ENCODE measurements at regions not wholly inside any gene's neighbourhood (a gene's known extent, or its start where the extent isn't known, plus 50 kb on each side); places are given as distances from the start of the nearest gene placed in this dataset.

GRCh38 chr5:36521219-36521618 is 85.2 kb upstream of the SLC1A3 start:
- Histone ChIP-seq H3K4me3 (ENCODE audit: low read length) (no peak overlapping the region), H3K9me3 (replicated peaks; ENCODE audit: low read length) (no peaks in the 10 kb centered on the region), H3K27me3 (ENCODE audit: control insufficient read depth, insufficient read depth, low read length) (no peaks in the 10 kb centered on the region), H3K9ac (ENCODE audit: low read depth, low read length) (no peak overlapping the region), H3K4me2 (ENCODE audit: low read length) (no peak overlapping the region), H3K4me1 (ENCODE audit: control insufficient read depth, insufficient read depth, low read length) (no peaks in the 10 kb centered on the region), H3K36me3 (ENCODE audit: insufficient read depth, low read length) (no peaks in the 10 kb centered on the region)

GRCh38 chr5:36521838-36522745 is 84.3 kb upstream of the SLC1A3 start:
- H3K9ac ChIP-seq (ENCODE audit: low read depth, low read length): no peak overlapping the region
- H3K4me2 ChIP-seq (ENCODE audit: low read length): no peak overlapping the region
- no peaks in the 10 kb centered on the region for H3K4me1 ChIP-seq (ENCODE audit: control insufficient read depth, insufficient read depth, low read length)
- no peaks in the 10 kb centered on the region for H3K36me3 ChIP-seq (ENCODE audit: insufficient read depth, low read length)
- no peaks in the 10 kb centered on the region for H3K9me3 ChIP-seq (replicated peaks; ENCODE audit: low read length)
- H3K27me3 ChIP-seq (ENCODE audit: control insufficient read depth, insufficient read depth, low read length): no peaks in the 10 kb centered on the region
- H3K4me3 ChIP-seq (ENCODE audit: low read length): no peak overlapping the region

DNA sequence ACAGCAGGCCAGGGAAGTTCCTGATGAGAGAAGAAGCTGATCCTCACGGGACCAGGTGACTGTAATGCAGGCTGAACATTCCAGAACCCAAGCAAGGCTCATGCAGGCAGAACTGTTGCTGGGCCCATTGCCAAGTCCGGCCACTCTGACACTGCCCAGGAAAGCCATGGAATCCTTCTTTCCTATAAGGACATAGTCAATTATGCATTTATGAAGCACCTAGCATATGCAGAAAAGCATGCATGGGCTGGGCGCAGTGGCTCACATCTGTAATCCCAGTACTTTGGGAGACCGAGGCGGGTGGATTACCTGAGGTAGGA is 83.7 kb upstream of the SLC1A3 start:
- Histone ChIP-seq H3K4me3 (ENCODE audit: low read length) (no peak overlapping the region), H3K9ac (ENCODE audit: low read depth, low read length) (no peak overlapping the region), H3K9me3 (replicated peaks; ENCODE audit: low read length) (no peaks in the 10 kb centered on the region), H3K4me1 (ENCODE audit: control insufficient read depth, insufficient read depth, low read length) (no peaks in the 10 kb centered on the region), H3K36me3 (ENCODE audit: insufficient read depth, low read length) (no peaks in the 10 kb centered on the region), H3K4me2 (ENCODE audit: low read length) (no peak overlapping the region), H3K27me3 (ENCODE audit: control insufficient read depth, insufficient read depth, low read length) (no peaks in the 10 kb centered on the region)

DNA sequence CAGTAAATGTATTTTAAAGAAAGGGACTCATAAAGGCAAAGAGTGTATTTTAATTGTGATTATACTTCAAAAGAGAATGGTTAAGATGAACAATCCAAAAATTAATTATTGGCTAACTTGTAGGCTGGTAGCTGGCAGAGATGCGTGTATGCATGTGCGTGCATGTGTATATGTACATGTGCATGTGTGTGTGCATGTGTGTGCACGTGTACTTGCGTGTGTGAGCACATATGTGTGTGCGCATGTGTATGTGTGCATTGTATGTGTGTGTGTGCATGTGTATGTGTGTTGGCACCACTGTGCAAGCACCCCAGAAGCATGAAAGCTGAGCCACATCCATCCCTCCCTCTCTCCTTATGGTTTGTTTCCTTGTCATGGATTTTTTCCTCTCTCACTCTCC is 83.0 kb upstream of the SLC1A3 start:
- Histone ChIP-seq H3K4me1 (ENCODE audit: control insufficient read depth, insufficient read depth, low read length) (no peaks in the 10 kb centered on the region), H3K4me2 (ENCODE audit: low read length) (no peak overlapping the region), H3K9ac (ENCODE audit: low read depth, low read length) (no peak overlapping the region), H3K36me3 (ENCODE audit: insufficient read depth, low read length) (no peaks in the 10 kb centered on the region), H3K27me3 (ENCODE audit: control insufficient read depth, insufficient read depth, low read length) (no peaks in the 10 kb centered on the region), H3K9me3 (replicated peaks; ENCODE audit: low read length) (no peaks in the 10 kb centered on the region), H3K4me3 (ENCODE audit: low read length) (no peak overlapping the region)

GRCh38 chr5:36523926-36524325 is 82.5 kb upstream of the SLC1A3 start:
- H3K9me3 ChIP-seq (replicated peaks; ENCODE audit: low read length): no peaks in the 10 kb centered on the region
- no peak overlapping the region for H3K4me2 ChIP-seq (ENCODE audit: low read length)
- no peak overlapping the region for H3K4me3 ChIP-seq (ENCODE audit: low read length)
- no peaks in the 10 kb centered on the region for H3K27me3 ChIP-seq (ENCODE audit: control insufficient read depth, insufficient read depth, low read length)
- no peaks in the 10 kb centered on the region for H3K36me3 ChIP-seq (ENCODE audit: insufficient read depth, low read length)
- H3K4me1 ChIP-seq (ENCODE audit: control insufficient read depth, insufficient read depth, low read length): no peaks in the 10 kb centered on the region
- no peak overlapping the region for H3K9ac ChIP-seq (ENCODE audit: low read depth, low read length)

DNA sequence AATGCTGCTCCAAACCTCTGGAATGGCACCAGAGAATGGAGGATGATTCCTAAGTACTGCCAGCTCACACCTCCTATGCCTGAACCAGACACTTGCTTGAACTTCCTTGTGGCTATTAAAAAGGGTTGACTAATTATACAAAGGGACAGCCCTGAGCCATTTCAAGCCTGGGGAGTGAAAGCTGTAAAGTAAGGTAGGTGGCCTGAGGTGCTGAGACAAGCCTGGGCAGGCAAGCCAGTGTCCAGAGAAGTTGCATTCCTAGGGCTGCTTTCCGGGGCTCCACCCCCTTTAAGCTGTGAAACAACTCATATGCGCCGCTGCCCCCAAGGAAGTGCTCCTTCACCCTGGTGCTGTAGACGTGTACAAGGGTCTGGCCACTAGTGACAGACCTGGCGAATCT is 79.9 kb upstream of the SLC1A3 start:
- Histone ChIP-seq H3K9ac (ENCODE audit: low read depth, low read length) (no peak overlapping the region), H3K9me3 (replicated peaks; ENCODE audit: low read length) (no peaks in the 10 kb centered on the region), H3K4me1 (ENCODE audit: control insufficient read depth, insufficient read depth, low read length) (no peaks in the 10 kb centered on the region), H3K36me3 (ENCODE audit: insufficient read depth, low read length) (no peaks in the 10 kb centered on the region), H3K27me3 (ENCODE audit: control insufficient read depth, insufficient read depth, low read length) (peaks cover 8% of the 10 kb centered on the region), H3K4me3 (ENCODE audit: low read length) (no peak overlapping the region), H3K4me2 (ENCODE audit: low read length) (no peak overlapping the region)

GRCh38 chr5:36528588-36528987 is 77.8 kb upstream of the SLC1A3 start:
- Histone ChIP-seq H3K36me3 (ENCODE audit: insufficient read depth, low read length) (no peaks in the 10 kb centered on the region), H3K27me3 (ENCODE audit: control insufficient read depth, insufficient read depth, low read length) (peaks cover 9% of the 10 kb centered on the region), H3K4me1 (ENCODE audit: control insufficient read depth, insufficient read depth, low read length) (no peaks in the 10 kb centered on the region), H3K4me2 (ENCODE audit: low read length) (no peak overlapping the region), H3K9ac (ENCODE audit: low read depth, low read length) (no peak overlapping the region), H3K4me3 (ENCODE audit: low read length) (no peak overlapping the region), H3K9me3 (replicated peaks; ENCODE audit: low read length) (no peaks in the 10 kb centered on the region)

DNA sequence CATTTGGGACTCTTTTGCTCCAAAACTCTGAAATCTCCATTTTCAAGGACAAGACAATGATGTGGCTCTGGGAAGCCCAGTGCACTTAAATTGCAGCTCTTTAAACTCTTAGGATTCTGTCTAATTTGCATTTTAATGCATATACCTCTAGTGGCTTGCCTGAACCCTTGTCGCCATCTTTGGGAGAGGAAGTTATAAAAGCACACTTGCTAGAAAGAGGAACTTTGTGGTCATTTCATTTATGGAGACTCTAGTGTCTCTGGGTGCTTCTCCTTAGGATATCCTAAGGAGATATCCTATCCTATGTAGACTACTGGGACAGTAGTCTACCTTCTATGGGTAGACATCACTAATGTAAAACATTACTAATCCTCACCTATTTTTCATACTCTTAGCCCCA is 77.3 kb upstream of the SLC1A3 start:
- Histone ChIP-seq H3K36me3 (ENCODE audit: insufficient read depth, low read length) (no peaks in the 10 kb centered on the region), H3K4me3 (ENCODE audit: low read length) (no peak overlapping the region), H3K4me2 (ENCODE audit: low read length) (no peak overlapping the region), H3K4me1 (ENCODE audit: control insufficient read depth, insufficient read depth, low read length) (no peaks in the 10 kb centered on the region), H3K27me3 (ENCODE audit: control insufficient read depth, insufficient read depth, low read length) (peaks cover 9% of the 10 kb centered on the region), H3K9ac (ENCODE audit: low read depth, low read length) (no peak overlapping the region), H3K9me3 (replicated peaks; ENCODE audit: low read length) (no peaks in the 10 kb centered on the region)

- H3K9me3 ChIP-seq (replicated peaks; ENCODE audit: low read length): no peaks in the 10 kb centered on the region
- no peak overlapping the region for H3K4me3 ChIP-seq (ENCODE audit: low read length)
- H3K36me3 ChIP-seq (ENCODE audit: insufficient read depth, low read length): no peaks in the 10 kb centered on the region
- H3K4me2 ChIP-seq (ENCODE audit: low read length): no peak overlapping the region
- no peaks in the 10 kb centered on the region for H3K4me1 ChIP-seq (ENCODE audit: control insufficient read depth, insufficient read depth, low read length)
- no peak overlapping the region for H3K9ac ChIP-seq (ENCODE audit: low read depth, low read length)
- H3K27me3 ChIP-seq (ENCODE audit: control insufficient read depth, insufficient read depth, low read length): peaks cover 9% of the 10 kb centered on the region
These were observed 76.2 kb upstream of the SLC1A3 start for GRCh38 chr5:36530215-36530614.

DNA sequence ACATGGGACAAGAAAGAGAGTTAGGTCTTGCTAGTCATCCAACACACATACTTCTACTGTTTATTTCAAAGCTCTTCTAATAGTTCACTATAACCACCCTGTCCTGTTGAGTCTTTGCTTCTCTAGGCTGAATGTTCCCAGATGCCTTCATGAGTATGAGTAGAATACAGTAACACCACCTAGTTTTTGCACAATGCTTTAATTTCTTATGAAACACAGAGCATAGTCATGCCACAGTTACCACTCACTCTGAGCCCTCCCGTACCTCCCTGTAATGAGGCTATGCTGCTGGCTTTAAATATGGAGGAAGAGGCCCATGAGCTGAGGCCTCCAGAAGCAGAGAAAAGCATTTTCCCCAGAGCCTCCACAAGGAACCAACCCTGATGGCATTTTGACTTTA is 75.0 kb upstream of the SLC1A3 start:
- H3K4me3 ChIP-seq (ENCODE audit: low read length): no peak overlapping the region
- no peak overlapping the region for H3K9ac ChIP-seq (ENCODE audit: low read depth, low read length)
- H3K9me3 ChIP-seq (replicated peaks; ENCODE audit: low read length): no peaks in the 10 kb centered on the region
- H3K4me1 ChIP-seq (ENCODE audit: control insufficient read depth, insufficient read depth, low read length): no peaks in the 10 kb centered on the region
- H3K36me3 ChIP-seq (ENCODE audit: insufficient read depth, low read length): no peaks in the 10 kb centered on the region
- H3K27me3 ChIP-seq (ENCODE audit: control insufficient read depth, insufficient read depth, low read length): peaks cover 12% of the 10 kb centered on the region
- H3K4me2 ChIP-seq (ENCODE audit: low read length): no peak overlapping the region

DNA sequence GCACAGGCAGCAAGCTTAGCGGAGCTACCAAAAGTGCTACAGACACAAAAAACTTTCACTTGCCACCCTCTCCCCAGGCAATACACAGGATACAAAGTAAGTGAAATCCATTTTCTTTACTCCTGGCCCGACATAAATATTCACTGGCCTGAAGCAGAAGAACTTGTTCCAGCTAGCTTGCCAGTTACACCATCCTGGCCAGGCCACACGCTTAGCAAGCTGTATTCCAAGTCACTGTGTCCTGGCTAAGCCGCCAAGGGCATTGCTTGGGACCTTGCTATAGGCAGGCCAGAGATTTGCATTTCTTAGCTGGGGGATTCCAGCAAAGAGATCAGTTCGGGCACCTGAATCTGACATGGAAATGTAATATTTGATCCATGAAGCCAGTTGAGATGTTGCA is 71.0 kb upstream of the SLC1A3 start:
- H3K27me3 ChIP-seq (ENCODE audit: control insufficient read depth, insufficient read depth, low read length): peaks cover 12% of the 10 kb centered on the region
- no peak overlapping the region for H3K4me2 ChIP-seq (ENCODE audit: low read length)
- H3K9ac ChIP-seq (ENCODE audit: low read depth, low read length): no peak overlapping the region
- no peak overlapping the region for H3K4me3 ChIP-seq (ENCODE audit: low read length)
- no peaks in the 10 kb centered on the region for H3K9me3 ChIP-seq (replicated peaks; ENCODE audit: low read length)
- no peaks in the 10 kb centered on the region for H3K4me1 ChIP-seq (ENCODE audit: control insufficient read depth, insufficient read depth, low read length)
- H3K36me3 ChIP-seq (ENCODE audit: insufficient read depth, low read length): no peaks in the 10 kb centered on the region

DNA sequence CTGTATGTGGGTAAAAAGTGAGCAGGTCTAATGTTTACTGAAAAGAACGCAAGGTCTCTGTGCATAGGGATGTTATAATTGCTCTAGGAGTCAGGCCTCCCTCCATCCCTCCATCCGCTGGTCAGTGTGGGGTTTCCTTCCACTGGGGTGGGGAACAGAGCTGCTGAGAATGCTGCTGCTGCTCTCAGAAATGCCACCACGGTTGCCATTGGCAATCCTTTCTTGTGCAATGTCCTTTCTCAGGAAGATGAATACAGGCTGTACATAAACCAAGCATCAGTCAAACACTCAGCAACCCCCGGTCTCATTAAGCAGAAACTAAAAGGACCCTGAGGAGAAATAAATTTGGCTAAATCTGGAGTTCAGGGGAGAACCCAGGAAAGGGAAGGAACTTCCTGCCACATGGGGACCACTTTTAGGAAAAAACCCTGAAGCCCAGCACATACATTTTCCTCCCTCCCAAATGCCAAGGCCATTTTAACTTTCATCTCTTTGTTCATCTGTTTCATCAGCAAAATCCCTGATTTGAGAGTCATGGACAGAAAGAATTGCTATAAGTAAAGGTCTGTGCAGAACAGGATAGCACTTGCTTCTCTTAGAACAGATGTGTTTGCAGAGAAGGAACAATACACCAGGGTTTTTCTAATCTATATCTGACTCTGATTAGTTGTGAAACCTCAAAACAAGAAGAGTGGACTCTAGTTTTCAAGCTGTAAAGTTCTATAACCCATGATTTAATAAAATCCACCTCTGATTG is 70.4 kb upstream of the SLC1A3 start:
- no peak overlapping the region for H3K4me3 ChIP-seq (ENCODE audit: low read length)
- H3K36me3 ChIP-seq (ENCODE audit: insufficient read depth, low read length): no peaks in the 10 kb centered on the region
- no peak overlapping the region for H3K4me2 ChIP-seq (ENCODE audit: low read length)
- no peak overlapping the region for H3K9ac ChIP-seq (ENCODE audit: low read depth, low read length)
- no peaks in the 10 kb centered on the region for H3K4me1 ChIP-seq (ENCODE audit: control insufficient read depth, insufficient read depth, low read length)
- peaks cover 9% of the 10 kb centered on the region for H3K27me3 ChIP-seq (ENCODE audit: control insufficient read depth, insufficient read depth, low read length)
- H3K9me3 ChIP-seq (replicated peaks; ENCODE audit: low read length): no peaks in the 10 kb centered on the region

Measured in skeletal muscle satellite cell (primary cell).